ENCODE measurements at regions not wholly inside any gene's neighbourhood (a gene's known extent, or its start where the extent isn't known, plus 50 kb on each side); places are given as distances from the start of the nearest gene placed in this dataset.

- Histone ChIP-seq H3K4me3 (ENCODE audit: insufficient read depth, low read depth, low read length) (no peak overlapping the region), H3K4me1 (ENCODE audit: control insufficient read depth, insufficient read depth, low read length) (0 out of 2 replicates have a peak, but pooled peaks cover 2% of the 10 kb centered on the region), H2AK9ac (replicated peaks; ENCODE audit: low read depth, low read length, poor library complexity) (no peak overlapping the region), H4K91ac (ENCODE audit: insufficient read depth, low read depth, low read length) (no peak overlapping the region), H3K9me3 (ENCODE audit: control insufficient read depth, insufficient read depth, low read length) (no peaks in the 10 kb centered on the region), H2BK120ac (ENCODE audit: low read depth, low read length) (no peak overlapping the region), H2BK20ac (ENCODE audit: low read depth, low read length) (no peak overlapping the region), H3K18ac (ENCODE audit: low read depth, low read length) (no peak overlapping the region), H3K79me1 (ENCODE audit: low read depth in 1 of 2, low read length in 2 of 2) (no peaks in the 10 kb centered on the region), H3K27me3 (ENCODE audit: control insufficient read depth, insufficient read depth, low read length) (no peaks in the 10 kb centered on the region), H3K27ac (ENCODE audit: insufficient read depth, low read length) (no peak overlapping the region), H3K56ac (ENCODE audit: extremely low read depth, insufficient read depth, low read length) (no peak overlapping the region), H2AK5ac (ENCODE audit: low read depth, low read length) (no peak overlapping the region), H2AFZ (replicated peaks; ENCODE audit: low read length, poor library complexity) (no peak overlapping the region), H3K23ac (ENCODE audit: low read depth, low read length) (no peak overlapping the region), H3K4me2 (ENCODE audit: low read depth, low read length) (no peak overlapping the region), H3K4ac (ENCODE audit: low read depth, low read length) (no peak overlapping the region), H3K9me1 (ENCODE audit: insufficient read depth, low read length) (no peaks in the 10 kb centered on the region), H4K8ac (ENCODE audit: low read depth in 2 of 2, low read length in 2 of 2) (no peak overlapping the region), H2BK5ac (ENCODE audit: low read depth, low read length, poor library complexity, severe bottlenecking) (no peak overlapping the region), H3K14ac (replicated peaks; ENCODE audit: low read depth, low read length) (no peak overlapping the region), H4K5ac (ENCODE audit: low read depth, low read length) (no peak overlapping the region), H3K9ac (ENCODE audit: low read depth, low read length) (no peak overlapping the region), H2BK15ac (ENCODE audit: low read depth, low read length) (no peak overlapping the region), H4K20me1 (ENCODE audit: insufficient read depth, low read length) (no peaks in the 10 kb centered on the region), H3K36me3 (ENCODE audit: control insufficient read depth, insufficient read depth, low read length) (no peaks in the 10 kb centered on the region)
- no TSS peak for BruUV-seq (replicated peaks)
- TF ChIP-seq MAFK (IDR thresholded peaks at IDR 0.05; ENCODE audit: low read depth, low read length) (no peak), SMC3 (IDR thresholded peaks at IDR 0.05; ENCODE audit: low read depth, low read length) (no peak), POLR2A (IDR thresholded peaks at IDR 0.05; ENCODE audit: low read depth, low read length) (no peak), RAD21 (IDR thresholded peaks at IDR 0.05; ENCODE audit: low read length) (no peak)
- ChIA-PET POLR2A (ENCODE audit: unreplicated experiment) (no interaction called here), CTCF (no interaction called here)
- ATAC-seq (ENCODE audit: low read depth) (no peak), DNase-seq (no peak)
- in situ Hi-C loops (cut with MboI; ENCODE audit: low sequenced_read_pairs) (no loop called here), dilution Hi-C loops (cut with HindIII; ENCODE audit: low sequenced_read_pairs, unreplicated experiment) (no loop called here), intact Hi-C loops (cut with micrococcal nuclease) (no loop called here)
- no CpG with 5 or more reads among the region's 1 CpG for WGBS, 2 experiments (ENCODE audit: extremely low coverage in 2 of 2, insufficient read length in 1 of 2)
These were observed 61.8 kb upstream of the EFEMP1 start for GRCh38 chr2:55985406-55985805.

Measured in IMR-90 (cell line).